T-helper 2 cell treated with Interferon-gamma antibody and Interleukin-4, amounts not matched to agents 100 ng/mL and 5 ng/mL, for 36 hours (primary cell): ENCODE measurements at regions not wholly inside any gene's neighbourhood (a gene's known extent, or its start where the extent isn't known, plus 50 kb on each side); places are given as distances from the start of the nearest gene placed in this dataset.

ENCODE experiments used
- intact Hi-C: fragments of 100-400 bp; cut with micrococcal nuclease; formaldehyde crosslinking; loops from one replicate; pipeline ENCODE4 v1.15.1; 2023

DNA sequence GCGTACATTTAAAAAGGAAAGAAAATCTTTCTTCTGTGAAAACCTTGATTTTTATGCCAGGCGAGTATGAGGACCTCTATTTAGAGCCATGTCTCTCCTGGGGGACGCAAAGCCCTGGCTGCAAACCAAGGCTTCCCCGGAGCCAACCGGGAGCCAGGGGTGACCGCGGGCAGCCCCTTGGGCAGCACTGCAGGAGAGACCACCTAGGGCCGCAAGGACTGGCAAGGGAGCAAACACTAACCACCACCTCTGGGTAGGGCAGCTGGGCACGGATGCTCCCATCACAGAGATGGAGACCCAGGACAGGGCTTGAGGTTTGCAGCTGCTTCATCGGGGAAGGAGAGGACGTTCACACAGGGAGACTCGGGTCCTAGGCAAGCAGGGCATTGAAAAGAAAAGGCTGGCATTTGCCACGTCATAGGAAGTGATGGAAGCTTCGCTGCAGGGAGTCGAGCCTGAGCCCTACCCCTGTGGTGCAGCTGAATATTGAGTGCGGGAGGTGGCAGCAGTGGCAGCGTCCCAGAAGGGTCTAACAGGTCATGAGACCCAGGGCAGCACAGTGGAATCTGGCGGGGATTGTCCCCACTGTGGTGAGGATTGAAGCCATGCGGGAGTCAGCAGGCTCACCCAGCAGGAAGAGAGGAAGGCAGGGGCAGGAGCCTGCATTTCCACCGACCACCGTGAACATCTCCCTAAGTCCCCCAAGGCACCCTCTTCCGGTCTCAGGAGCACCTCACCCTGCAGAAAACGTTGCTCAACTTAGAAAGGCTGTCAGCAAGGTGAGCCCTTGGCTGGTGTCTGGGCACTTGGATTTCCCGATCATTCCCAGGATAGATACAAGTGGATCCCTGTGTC, 156.2 kb upstream of the CST7 start:
- intact Hi-C loops, result no loop called here

DNA sequence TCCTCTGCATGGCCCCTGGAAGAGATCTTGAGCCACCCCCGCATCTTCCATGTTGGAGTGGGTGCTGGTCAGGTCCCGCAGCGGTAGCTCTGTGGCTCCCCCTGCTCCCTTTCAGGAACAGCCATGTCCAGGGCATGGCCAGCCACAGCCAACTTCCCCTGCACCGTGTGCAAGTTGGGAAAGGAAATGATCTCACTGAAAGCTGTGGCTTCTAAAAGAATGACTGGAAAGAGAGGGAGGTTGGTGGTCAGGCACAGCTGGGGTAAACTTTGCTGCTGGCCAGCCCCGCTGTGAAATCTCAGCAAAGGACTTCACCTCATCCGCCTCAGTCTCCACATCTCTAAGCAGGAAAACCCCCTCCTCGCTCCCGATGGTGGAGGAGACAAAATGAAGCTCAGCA, 153.6 kb upstream of the CST7 start:
- intact Hi-C loops, result no loop called here

- intact Hi-C loops, result no loop called here
Observed at GRCh38 chr20:24796236-24796635, 152.8 kb upstream of the CST7 start.

DNA sequence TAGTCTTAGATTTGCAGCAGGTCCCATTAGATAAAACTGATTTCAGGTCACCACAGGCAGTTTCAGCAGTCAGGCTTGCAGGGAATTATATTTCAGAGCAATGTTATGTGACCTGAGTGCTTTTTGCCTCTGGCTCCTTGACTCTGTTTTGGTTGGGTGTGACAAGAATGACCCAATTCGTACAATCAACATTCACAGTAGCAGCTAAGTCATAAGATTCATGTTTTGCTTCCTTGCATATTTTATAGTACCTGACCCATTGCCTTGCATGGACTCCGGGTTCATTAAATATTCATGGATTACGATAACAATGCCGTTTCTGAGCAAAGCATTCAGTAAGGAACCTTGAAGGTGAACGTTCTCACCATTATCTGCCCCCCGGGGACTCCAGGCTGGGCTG, 152.0 kb upstream of the CST7 start:
- intact Hi-C loops, result no loop called here

GRCh38 chr20:24797745-24798655, 151.1 kb upstream of the CST7 start:
- intact Hi-C loops, result no loop called here

DNA sequence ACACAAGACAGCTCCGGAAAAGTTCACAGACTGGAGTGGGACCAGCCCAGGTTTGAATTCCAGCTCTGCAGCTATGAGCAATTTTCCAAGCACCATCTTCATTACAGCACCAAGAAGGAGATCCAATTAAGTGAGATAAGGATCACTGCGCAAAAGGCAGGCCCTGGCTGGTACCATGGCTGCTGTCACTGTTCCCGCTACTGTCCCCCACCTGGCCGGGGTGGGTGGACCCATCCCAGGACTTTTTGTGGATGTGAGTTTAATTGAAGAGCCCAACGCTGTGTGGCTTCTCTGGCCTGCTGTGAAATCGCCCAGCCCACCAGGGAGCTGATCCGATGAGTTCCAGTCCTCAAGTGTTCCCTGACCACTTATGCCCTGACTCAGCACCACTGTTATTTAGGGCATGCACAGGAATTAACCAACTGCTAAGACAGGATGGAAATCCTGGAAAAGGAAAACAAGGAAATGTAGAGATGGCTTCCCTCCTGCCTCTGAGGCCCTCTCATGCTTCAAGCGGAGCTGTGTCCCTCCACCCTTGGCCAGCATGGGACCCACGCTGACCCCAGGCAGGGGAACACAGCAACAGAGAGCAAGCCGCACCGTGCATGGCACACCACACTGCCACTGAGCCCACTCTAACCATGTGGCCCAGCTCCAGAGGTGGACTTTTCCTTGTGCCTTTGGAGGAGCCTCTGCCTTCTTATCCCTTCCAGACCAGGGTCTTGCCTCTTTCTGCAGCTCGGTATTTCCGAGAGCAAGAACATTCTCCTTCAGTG, 150.0 kb upstream of the CST7 start:
- intact Hi-C loops, result no loop called here

GRCh38 chr20:24799971-24800580, 149.0 kb upstream of the CST7 start:
- intact Hi-C loops, result no loop called here

- intact Hi-C loops, result no loop called here
Observed at GRCh38 chr20:24802286-24802820, 146.7 kb upstream of the CST7 start.

DNA sequence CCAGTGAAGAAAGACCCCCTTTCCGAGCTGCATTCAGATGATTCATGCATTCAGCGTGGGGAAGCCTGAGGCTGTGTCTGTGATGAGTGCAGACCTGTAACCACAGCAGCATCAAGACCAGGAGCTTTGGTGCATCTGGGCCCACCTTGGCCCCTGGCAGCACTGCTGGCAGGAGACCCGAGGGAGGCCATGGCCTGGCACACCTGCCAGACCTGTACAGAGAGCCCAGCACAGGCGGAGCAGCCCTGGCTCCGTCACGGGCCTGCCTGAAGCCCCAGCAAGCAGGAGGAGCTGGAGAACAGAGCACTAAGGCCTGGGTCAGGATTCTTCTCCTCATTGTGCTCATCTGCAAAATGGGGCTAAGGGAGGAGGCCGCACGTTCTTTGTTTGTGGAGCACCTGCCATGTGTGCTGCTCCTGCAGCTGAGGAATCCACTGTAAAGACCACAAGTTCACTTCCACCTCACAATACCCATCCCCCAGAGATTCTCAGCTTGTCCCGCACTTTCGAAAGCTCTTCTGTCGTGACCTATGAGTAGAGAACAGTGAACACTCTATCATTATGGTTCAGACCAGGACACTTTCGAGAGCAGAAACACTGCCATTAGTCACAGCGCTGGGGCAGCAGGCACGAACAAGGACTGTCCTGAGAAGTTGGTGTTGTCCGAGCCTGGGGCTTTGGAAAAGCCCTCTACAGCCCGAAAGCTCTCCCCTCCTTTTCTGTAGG, 144.4 kb upstream of the CST7 start:
- intact Hi-C loops, result no loop called here

GRCh38 chr20:24805456-24806238, 143.4 kb upstream of the CST7 start:
- intact Hi-C loops, result no loop called here

DNA sequence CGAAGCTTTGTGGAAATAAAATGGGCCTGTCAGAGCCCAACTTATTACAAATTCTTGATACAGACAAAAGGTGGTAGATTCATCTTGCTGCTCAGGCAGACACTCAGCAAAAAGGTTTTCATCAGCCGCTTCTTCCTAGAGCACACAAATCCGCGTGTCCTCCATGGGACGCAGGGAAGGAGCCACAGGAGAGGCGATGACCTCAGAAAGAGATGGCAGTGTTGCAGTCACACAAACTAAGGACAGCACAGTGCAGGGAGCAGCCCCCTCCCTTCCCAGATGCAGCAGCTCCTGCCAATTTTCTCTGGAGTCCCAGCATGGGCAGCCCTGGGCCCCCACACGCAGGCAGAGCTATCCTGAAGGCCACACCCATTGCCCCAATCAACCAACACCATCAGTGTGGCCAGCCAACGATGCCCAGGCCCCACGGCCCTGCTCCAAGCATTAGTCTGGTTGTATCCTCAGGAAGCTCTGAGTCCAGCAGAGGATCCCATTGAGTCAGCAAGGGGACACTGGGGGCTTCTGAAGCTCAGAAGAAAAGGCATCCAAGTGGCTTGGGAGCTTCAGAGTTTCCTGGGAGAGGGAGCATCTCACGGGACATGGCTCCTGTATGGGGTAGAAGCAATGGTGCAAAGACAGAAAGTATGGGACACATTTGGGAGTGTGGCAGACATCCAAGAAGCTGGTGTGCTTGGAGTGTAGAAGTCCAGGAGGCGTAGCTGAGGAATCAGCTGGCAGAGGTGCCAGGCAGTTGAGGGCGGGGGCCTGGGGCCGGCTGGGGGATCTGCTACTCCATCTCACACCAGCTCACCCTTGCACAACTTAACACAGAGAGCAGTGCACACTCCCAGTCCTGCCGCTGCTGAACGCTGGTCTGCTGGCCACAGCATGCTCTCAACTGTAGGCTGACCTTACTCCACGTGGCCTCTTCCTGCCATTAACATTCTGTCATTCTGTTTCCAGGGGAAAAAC, 142.1 kb upstream of the CST7 start:
- intact Hi-C loops, result no loop called here

GRCh38 chr20:24808616-24809015, 140.5 kb upstream of the CST7 start:
- intact Hi-C loops, result no loop called here

- intact Hi-C loops, result no loop called here
Observed at GRCh38 chr20:24809606-24810005, 139.5 kb upstream of the CST7 start.

DNA sequence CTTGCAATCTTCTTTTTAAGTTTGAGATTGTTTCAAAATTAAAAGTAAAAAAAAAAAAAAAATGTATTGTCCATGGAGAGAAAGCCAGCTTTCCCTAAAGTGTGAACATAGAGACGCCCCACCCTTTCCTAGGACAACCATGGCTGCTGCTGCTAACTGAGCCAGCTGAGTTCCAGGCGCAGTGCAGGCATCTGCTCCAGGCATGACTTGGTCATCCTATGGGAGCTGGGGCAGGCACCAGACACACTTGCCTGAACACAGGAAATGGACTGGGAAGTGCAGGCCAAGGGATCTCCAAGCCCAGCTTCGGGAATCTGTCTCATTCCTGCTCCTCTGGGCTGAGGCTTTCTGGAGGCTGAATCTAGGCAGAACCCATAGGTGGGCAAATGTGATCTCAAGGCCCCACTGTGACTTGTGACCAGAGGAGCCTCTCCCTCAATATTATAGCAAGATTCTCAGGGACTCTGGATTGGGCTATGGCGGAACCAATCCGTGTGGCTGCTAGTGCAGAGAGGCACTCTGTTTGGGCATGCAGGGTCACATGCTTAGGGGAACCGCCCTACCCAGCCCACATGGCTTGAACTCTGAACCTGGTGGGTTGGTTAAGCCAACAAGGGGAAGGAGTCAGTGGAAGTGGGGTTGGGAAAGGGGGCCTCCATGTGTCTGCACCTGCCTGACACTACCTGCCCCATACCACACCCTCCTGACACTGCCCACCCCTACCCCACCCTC, 138.2 kb upstream of the CST7 start:
- intact Hi-C loops, result no loop called here

- intact Hi-C loops, result no loop called here
Observed at GRCh38 chr20:24812373-24812772, 136.7 kb upstream of the CST7 start.

DNA sequence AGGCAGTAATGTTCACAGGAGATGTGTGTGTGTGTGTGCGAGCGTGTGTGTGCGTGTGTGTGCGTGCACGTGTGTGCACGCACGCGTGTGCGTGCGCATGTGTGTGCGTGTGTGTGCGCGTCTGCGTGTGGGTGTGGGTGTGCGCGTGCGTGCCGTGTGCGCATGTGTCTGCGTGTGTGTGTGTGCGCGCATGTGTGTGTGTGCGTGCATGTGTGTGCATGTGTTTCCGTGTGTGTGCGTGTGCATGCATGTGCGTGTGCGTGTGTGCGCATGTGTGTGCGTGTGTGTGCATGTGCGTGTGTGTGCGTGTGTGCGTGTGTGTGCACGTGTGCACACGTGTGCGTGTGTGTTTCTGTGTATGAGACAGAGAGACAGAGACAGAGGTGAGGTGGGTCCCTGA, 136.0 kb upstream of the CST7 start:
- intact Hi-C loops, result no loop called here

DNA sequence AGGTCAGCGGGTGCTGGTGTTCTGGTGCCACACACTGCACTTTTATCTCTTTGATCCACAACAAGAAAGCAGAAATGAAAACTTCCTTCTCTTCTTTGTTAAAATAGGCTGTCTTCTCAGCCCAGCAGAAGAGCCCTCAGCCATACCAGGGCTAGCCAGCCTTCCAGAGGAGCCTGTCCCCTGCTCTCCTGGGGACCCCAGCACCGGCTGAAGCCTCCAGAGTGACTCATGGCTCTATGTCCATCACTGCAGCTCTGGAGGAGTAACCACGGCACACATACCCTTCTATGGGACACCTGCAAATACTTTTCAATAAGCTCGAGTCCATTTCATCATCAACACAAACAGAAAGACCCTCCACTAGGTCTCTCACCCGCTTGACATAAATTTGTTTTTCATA, 135.6 kb upstream of the CST7 start:
- intact Hi-C loops, result no loop called here

GRCh38 chr20:24813936-24814335, 135.1 kb upstream of the CST7 start:
- intact Hi-C loops, result no loop called here
